ENCODE measurements at regions not wholly inside any gene's neighbourhood (a gene's known extent, or its start where the extent isn't known, plus 50 kb on each side); places are given as distances from the start of the nearest gene placed in this dataset.

GRCh38 chr1:98422816-98423215 lies 238.7 kb upstream of the SNX7 start:
- Histone ChIP-seq H3K27ac (replicated peaks) (no peak overlapping the region), H3K4me3 (replicated peaks; ENCODE audit: insufficient read depth, low read length) (no peak overlapping the region), H3K27me3 (ENCODE audit: insufficient read depth, poor library complexity, severe bottlenecking) (no peaks in the 10 kb centered on the region)
- no peak for TF ChIP-seq POLR2AphosphoS5 (IDR thresholded peaks at IDR 0.05; ENCODE audit: low read depth)
- no peak for TF ChIP-seq SPI1 (IDR thresholded peaks at IDR 0.05; ENCODE audit: borderline replicate concordance, low read depth)
- TF ChIP-seq REST (IDR thresholded peaks at IDR 0.05; ENCODE audit: insufficient replicate concordance, low read depth) = no peak
- no peak for TF ChIP-seq GABPA (IDR thresholded peaks at IDR 0.05; ENCODE audit: low read depth)
- TF ChIP-seq CTCF (IDR thresholded peaks at IDR 0.05; ENCODE audit: insufficient read depth, low read length) = no peak
- no peak for DNase-seq (ENCODE audit: low read depth in 1 of 2, low spot score in 1 of 2)

GRCh38 chr1:98421085-98421435 lies 240.5 kb upstream of the SNX7 start:
- Histone ChIP-seq H3K27ac (replicated peaks) (no peak overlapping the region), H3K27me3 (ENCODE audit: insufficient read depth, poor library complexity, severe bottlenecking) (no peaks in the 10 kb centered on the region), H3K4me3 (replicated peaks; ENCODE audit: insufficient read depth, low read length) (no peak overlapping the region)
- TF ChIP-seq CTCF (IDR thresholded peaks at IDR 0.05; ENCODE audit: insufficient read depth, low read length) (no peak), POLR2AphosphoS5 (IDR thresholded peaks at IDR 0.05; ENCODE audit: low read depth) (no peak), SPI1 (IDR thresholded peaks at IDR 0.05; ENCODE audit: borderline replicate concordance, low read depth) (no peak), REST (IDR thresholded peaks at IDR 0.05; ENCODE audit: insufficient replicate concordance, low read depth) (no peak), GABPA (IDR thresholded peaks at IDR 0.05; ENCODE audit: low read depth) (no peak)
- DNase-seq (ENCODE audit: low read depth in 1 of 2, low spot score in 1 of 2) = no peak

GRCh38 chr1:98420376-98421084 lies 241.0 kb upstream of the SNX7 start:
- TF ChIP-seq REST (IDR thresholded peaks at IDR 0.05; ENCODE audit: insufficient replicate concordance, low read depth) = no peak
- TF ChIP-seq POLR2AphosphoS5 (IDR thresholded peaks at IDR 0.05; ENCODE audit: low read depth) = no peak
- no peak for TF ChIP-seq CTCF (IDR thresholded peaks at IDR 0.05; ENCODE audit: insufficient read depth, low read length)
- no peak for TF ChIP-seq GABPA (IDR thresholded peaks at IDR 0.05; ENCODE audit: low read depth)
- no peak for TF ChIP-seq SPI1 (IDR thresholded peaks at IDR 0.05; ENCODE audit: borderline replicate concordance, low read depth)
- H3K27ac ChIP-seq (replicated peaks) = no peak overlapping the region
- no peaks in the 10 kb centered on the region for H3K27me3 ChIP-seq (ENCODE audit: insufficient read depth, poor library complexity, severe bottlenecking)
- no peak for DNase-seq (ENCODE audit: low read depth in 1 of 2, low spot score in 1 of 2)
- H3K4me3 ChIP-seq (replicated peaks; ENCODE audit: insufficient read depth, low read length) = no peak overlapping the region
